Spleen (tissue), 11 donors: ENCODE measurements at regions not wholly inside any gene's neighbourhood (a gene's known extent, or its start where the extent isn't known, plus 50 kb on each side); places are given as distances from the start of the nearest gene placed in this dataset.

Source experiments
- DNase-seq: peaks from one replicate; pipeline ENCODE4 v3.0.0-alpha.2; 2020
- H3K27ac ChIP-seq, 8 donors: fragments of 200-600 bp; sonication (generic) in 7 of 8; 1 replicate in 4 of 8; 2 replicates in 4 of 8; pipeline versions ENCODE4 v1.5.0 to v1.8.0; 2016 to 2021; ENCODE audit warnings: inconsistent platforms in 4 of 8, mild to moderate bottlenecking in 4 of 8, moderate library complexity in 1 of 8
- H3K27me3 ChIP-seq, 7 donors: fragments of 200-600 bp; sonication (generic) in 6 of 7; replicated peaks in 1 of 7; 1 replicate in 4 of 7; 2 replicates in 3 of 7; pipeline versions ENCODE4 v1.5.0 to v1.8.0; 2016 to 2021; ENCODE audit warnings: inconsistent platforms in 3 of 7, mild to moderate bottlenecking in 1 of 7
- H3K36me3 ChIP-seq, 6 donors: fragments of 200-600 bp; sonication (generic) in 5 of 6; 1 replicate in 4 of 6; 2 replicates in 2 of 6; pipeline versions ENCODE4 v1.5.0 to v1.8.0; 2016 to 2021; ENCODE audit warnings: inconsistent platforms in 2 of 6
- H3K4me1 ChIP-seq, 6 donors: fragments of 200-600 bp; sonication (generic) in 5 of 6; 1 replicate in 3 of 6; 2 replicates in 3 of 6; pipeline versions ENCODE4 v1.5.0 to v1.8.0; 2016 to 2021; ENCODE audit warnings: inconsistent platforms in 3 of 6
- H3K4me3 ChIP-seq, 8 donors: fragments of 200-600 bp; sonication (generic) in 7 of 8; 1 replicate in 4 of 8; 2 replicates in 4 of 8; pipeline versions ENCODE4 v1.5.0 to v1.8.0; 2016 to 2021; ENCODE audit warnings: inconsistent platforms in 4 of 8, mild to moderate bottlenecking in 4 of 8, moderate library complexity in 2 of 8
- H3K9me3 ChIP-seq, 8 donors: fragments of 200-600 bp; sonication (generic) in 7 of 8; 1 replicate in 4 of 8; 2 replicates in 4 of 8; pipeline versions ENCODE4 v1.5.0 to v1.8.0; 2016 to 2021; ENCODE audit warnings: inconsistent platforms in 4 of 8
- CTCF ChIP-seq, 11 experiments: fragments of 200-600 bp in 7 of 11; fragments of 450-650 bp in 4 of 11; sonication (generic) in 4 of 11; IDR thresholded peaks in 8 of 11; conservative IDR thresholded peaks in 3 of 11; 1 replicate in 7 of 11; 2 replicates in 4 of 11; pipeline versions ENCODE4 v1.4.0 to v1.8.0; 2016 to 2021; ENCODE audit warnings: antibody characterized with exemption in 11 of 11, inconsistent platforms in 4 of 11, mild to moderate bottlenecking in 1 of 11
- POLR2A ChIP-seq, 3 donors: fragments of 450-650 bp; IDR thresholded peaks; one replicate each; pipeline ENCODE4 v1.5.1; 2017; ENCODE audit warnings: antibody characterized with exemption in 3 of 3, mild to moderate bottlenecking in 1 of 3
- POLR2AphosphoS5 ChIP-seq, 3 donors: sonication (generic); formaldehyde crosslinking; IDR thresholded peaks; one replicate each; pipeline ENCODE4 v1.5.1; 2017; ENCODE audit warnings: antibody characterized with exemption in 3 of 3
- WGBS, 5 donors: extraction: QIAGEN DNeasy Blood & Tissue Kit in 3 of 5; methylation state at CpG; one replicate each; pipeline versions ENCODE4 v1.1.5 to v1.1.7; 2013 to 2018; 5-methylcytosine and 5-hydroxymethylcytosine counted together
- intact Hi-C: fragments of 100-400 bp; cut with DNase I; formaldehyde crosslinking; loops from one replicate; pipeline ENCODE4 v1.15.0; 2023; ENCODE audit warnings: low total_unique reads
- donor health status: healthy with polysubstance abuse.
- donor health status: DM: no; HTN: no; CAD: no; lungs with moderate emphysema.
- donor health status: DM: no; HTN: no; CAD: no.
- donor health status: Bipolar disorder and iron deficiency.
- donor health status: healthy.
- donor health status: DM: no; HTN: no; CAD: no.
- donor health status: DM: yes; HTN: yes; CAD: no.

- Histone ChIP-seq H3K4me3 (no peak overlapping the region), H3K36me3 (no peaks in the 10 kb centered on the region), H3K27me3 (no peaks in the 10 kb centered on the region), H3K27ac (peak overlapping the region in 6 of 8 donors; percentile 5 to 41 (median 22)), H3K9me3 (no peaks in the 10 kb centered on the region), H3K4me1 (peaks cover 0 to 22% (median 0%) of the 10 kb centered on the region in 6 donors)
- DNase-seq = no peak
- no peak for TF ChIP-seq POLR2A (IDR thresholded peaks at IDR 0.05)
- TF ChIP-seq POLR2AphosphoS5 (IDR thresholded peaks at IDR 0.05) = no peak
- no peak for TF ChIP-seq CTCF (IDR thresholded peaks at IDR 0.05 in 8 of 11, conservative IDR thresholded peaks at IDR 0.05 in 3 of 11)
- 66 to 78% (median 67%) methylated on average over 5 of the region's 5 CpGs for WGBS, 5 donors
- intact Hi-C loops = no loop called here
Observed at GRCh38 chr4:41443340-41444079, 94.4 kb upstream of the LIMCH1 start.

- no peak overlapping the region for H3K4me3 ChIP-seq
- peaks cover 0 to 14% (median 0%) of the 10 kb centered on the region in 6 donors for H3K4me1 ChIP-seq
- 83 to 93% (median 90%) methylated on average over 1 of the region's 1 CpG for WGBS, 5 donors
- DNase-seq = no peak
- no peak overlapping the region for H3K27ac ChIP-seq
- no peaks in the 10 kb centered on the region for H3K27me3 ChIP-seq
- TF ChIP-seq CTCF (IDR thresholded peaks at IDR 0.05 in 8 of 11, conservative IDR thresholded peaks at IDR 0.05 in 3 of 11) (no peak), POLR2AphosphoS5 (IDR thresholded peaks at IDR 0.05) (no peak), POLR2A (IDR thresholded peaks at IDR 0.05) (no peak)
- no peaks in the 10 kb centered on the region for H3K36me3 ChIP-seq
- intact Hi-C loops = no loop called here
- no peaks in the 10 kb centered on the region for H3K9me3 ChIP-seq
Observed at GRCh38 chr4:41446391-41446790, 91.6 kb upstream of the LIMCH1 start.

- no peak for DNase-seq
- WGBS, 5 donors = 91 to 97% (median 93%) methylated on average over 11 of the region's 11 CpGs
- Histone ChIP-seq H3K27me3 (no peaks in the 10 kb centered on the region), H3K36me3 (no peaks in the 10 kb centered on the region), H3K4me1 (peaks cover 0 to 14% (median 0%) of the 10 kb centered on the region in 6 donors), H3K4me3 (no peak overlapping the region), H3K27ac (no peak overlapping the region), H3K9me3 (no peaks in the 10 kb centered on the region)
- no peak for TF ChIP-seq POLR2AphosphoS5 (IDR thresholded peaks at IDR 0.05)
- no peak for TF ChIP-seq CTCF (IDR thresholded peaks at IDR 0.05 in 8 of 11, conservative IDR thresholded peaks at IDR 0.05 in 3 of 11)
- no peak for TF ChIP-seq POLR2A (IDR thresholded peaks at IDR 0.05)
- intact Hi-C loops = no loop called here
Observed at GRCh38 chr4:41446981-41447725, 90.8 kb upstream of the LIMCH1 start.

GRCh38 chr4:41448934-41449333 is 89.0 kb upstream of the LIMCH1 start:
- Histone ChIP-seq H3K4me3 (no peak overlapping the region), H3K36me3 (no peaks in the 10 kb centered on the region), H3K27me3 (no peaks in the 10 kb centered on the region), H3K9me3 (no peaks in the 10 kb centered on the region), H3K27ac (peak overlapping the region in 6 of 8 donors; percentile 2 to 46 (median 28)), H3K4me1 (peaks cover 0 to 9% (median 0%) of the 10 kb centered on the region in 6 donors)
- WGBS, 5 donors = 72 to 82% (median 76%) methylated on average over 7 of the region's 7 CpGs
- DNase-seq = no peak
- TF ChIP-seq POLR2AphosphoS5 (IDR thresholded peaks at IDR 0.05) (peak in 2 of 3 donors; percentile 13 to 40), POLR2A (IDR thresholded peaks at IDR 0.05) (no peak)
- intact Hi-C loops = no loop called here
